ENCODE measurements at regions not wholly inside any gene's neighbourhood (a gene's known extent, or its start where the extent isn't known, plus 50 kb on each side); places are given as distances from the start of the nearest gene placed in this dataset.
A peak's percentile ranks its signal among the peaks of the same experiment; 100 is the strongest.

DNA sequence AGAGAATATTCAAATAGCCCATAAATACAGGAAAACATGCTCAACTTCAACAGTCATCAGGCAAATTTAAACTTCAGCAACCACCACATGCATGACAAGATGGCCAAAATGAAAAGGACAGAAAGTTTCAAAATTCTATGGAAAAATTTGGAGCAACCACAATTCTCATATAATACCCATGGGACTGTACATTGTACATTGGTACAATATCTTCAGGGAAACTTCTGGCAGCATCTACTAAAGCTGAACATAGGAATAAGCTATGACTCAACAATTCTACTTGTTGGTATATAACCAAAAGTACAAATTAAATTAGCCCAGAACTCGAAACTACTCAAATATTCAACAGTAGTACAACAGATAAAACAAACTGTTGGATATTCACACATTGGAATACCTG lies 847.6 kb downstream of the TBL1XR1 start:
- DNase-seq (ENCODE audit: unreplicated experiment): peak; percentile 23
- POLR2A ChIA-PET: no interaction called here
- H3K27me3 Mint-ChIP-seq (ENCODE audit: insufficient read depth, unreplicated experiment): no peaks in the 10 kb centered on the region
- peaks cover 6% of the 10 kb centered on the region for H3K4me1 Mint-ChIP-seq (ENCODE audit: insufficient read depth, unreplicated experiment)
- CTCF ChIA-PET: no interaction called here
- intact Hi-C loops (cut with micrococcal nuclease): no loop called here
- no peak for TF ChIP-seq CTCF (IDR thresholded peaks at IDR 0.05; ENCODE audit: unreplicated experiment)
- no TSS peak for BruUV-seq (replicated peaks)
- H3K27ac Mint-ChIP-seq (ENCODE audit: low read depth, unreplicated experiment): no peak overlapping the region
- H3K9me3 Mint-ChIP-seq (ENCODE audit: unreplicated experiment): no peaks in the 10 kb centered on the region
- no peak overlapping the region for H3K4me3 Mint-ChIP-seq (ENCODE audit: unreplicated experiment)
- H3K36me3 Mint-ChIP-seq (ENCODE audit: insufficient read depth, unreplicated experiment): no peaks in the 10 kb centered on the region

GRCh38 chr3:176347424-176348146 lies 849.7 kb downstream of the TBL1XR1 start:
- POLR2A ChIA-PET: no interaction called here
- no peak for TF ChIP-seq CTCF (IDR thresholded peaks at IDR 0.05; ENCODE audit: unreplicated experiment)

GRCh38 chr3:176341963-176342362 lies 855.3 kb downstream of the TBL1XR1 start:
- BruUV-seq (replicated peaks): no TSS peak
- Mint-ChIP-seq H3K36me3 (ENCODE audit: insufficient read depth, unreplicated experiment) (no peaks in the 10 kb centered on the region), H3K27me3 (ENCODE audit: insufficient read depth, unreplicated experiment) (no peaks in the 10 kb centered on the region), H3K4me1 (ENCODE audit: insufficient read depth, unreplicated experiment) (no peaks in the 10 kb centered on the region), H3K4me3 (ENCODE audit: unreplicated experiment) (no peak overlapping the region), H3K27ac (ENCODE audit: low read depth, unreplicated experiment) (no peak overlapping the region), H3K9me3 (ENCODE audit: unreplicated experiment) (no peaks in the 10 kb centered on the region)
- POLR2A ChIA-PET: no interaction called here
- intact Hi-C loops (cut with micrococcal nuclease): no loop called here
- no peak for DNase-seq (ENCODE audit: unreplicated experiment)
- CTCF ChIA-PET: no interaction called here
- no peak for TF ChIP-seq CTCF (IDR thresholded peaks at IDR 0.05; ENCODE audit: unreplicated experiment)

More at GRCh38 chr3:176347424-176348146, 849.7 kb downstream of the TBL1XR1 start:
- Mint-ChIP-seq H3K27me3 (ENCODE audit: insufficient read depth, unreplicated experiment) (no peaks in the 10 kb centered on the region), H3K36me3 (ENCODE audit: insufficient read depth, unreplicated experiment) (no peaks in the 10 kb centered on the region), H3K4me3 (ENCODE audit: unreplicated experiment) (no peak overlapping the region), H3K9me3 (ENCODE audit: unreplicated experiment) (no peaks in the 10 kb centered on the region), H3K4me1 (ENCODE audit: insufficient read depth, unreplicated experiment) (peaks cover 6% of the 10 kb centered on the region), H3K27ac (ENCODE audit: low read depth, unreplicated experiment) (no peak overlapping the region)
- intact Hi-C loops (cut with micrococcal nuclease): no loop called here
- BruUV-seq (replicated peaks): no TSS peak
- DNase-seq (ENCODE audit: unreplicated experiment): no peak
- CTCF ChIA-PET: no interaction called here

- Mint-ChIP-seq H3K4me3 (ENCODE audit: unreplicated experiment) (no peak overlapping the region), H3K9me3 (ENCODE audit: unreplicated experiment) (no peaks in the 10 kb centered on the region), H3K36me3 (ENCODE audit: insufficient read depth, unreplicated experiment) (no peaks in the 10 kb centered on the region), H3K4me1 (ENCODE audit: insufficient read depth, unreplicated experiment) (no peaks in the 10 kb centered on the region), H3K27ac (ENCODE audit: low read depth, unreplicated experiment) (no peak overlapping the region), H3K27me3 (ENCODE audit: insufficient read depth, unreplicated experiment) (no peaks in the 10 kb centered on the region)
- no peak for DNase-seq (ENCODE audit: unreplicated experiment)
- ChIA-PET POLR2A (no interaction called here), CTCF (no interaction called here)
- TF ChIP-seq CTCF (IDR thresholded peaks at IDR 0.05; ENCODE audit: unreplicated experiment): no peak
- no TSS peak for BruUV-seq (replicated peaks)
- intact Hi-C loops (cut with micrococcal nuclease): no loop called here
Measured at GRCh38 chr3:176328666-176329065, 868.6 kb downstream of the TBL1XR1 start.

Data from MCF 10A (cell line).